ENCODE measurements at regions not wholly inside any gene's neighbourhood (a gene's known extent, or its start where the extent isn't known, plus 50 kb on each side); places are given as distances from the start of the nearest gene placed in this dataset.

DNA sequence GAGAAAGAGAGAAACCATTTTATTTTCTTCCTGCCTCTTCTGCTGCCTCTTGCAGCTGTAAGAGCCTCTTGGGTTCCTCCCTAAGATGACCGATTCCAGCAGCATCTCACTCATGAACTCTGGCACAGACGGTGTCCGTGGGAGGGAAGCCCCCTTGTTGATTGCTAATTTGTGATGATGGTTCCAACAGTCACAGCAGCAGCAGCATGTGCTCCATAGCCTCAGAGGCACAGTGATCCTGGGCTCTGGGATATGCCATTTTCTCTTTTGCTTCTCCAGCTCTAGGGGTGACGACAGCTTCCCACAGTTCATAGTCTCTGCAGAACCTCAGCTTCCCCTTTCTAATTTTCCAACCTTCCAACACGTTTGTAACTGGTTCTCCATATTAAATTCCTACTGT lies 324.2 kb upstream of the HS6ST1 start:
- dilution Hi-C loops (cut with MboI; ENCODE audit: extremely low pct_ligation_motif_present, low sequenced_read_pairs) = no loop called here

GRCh38 chr2:128643221-128644065 lies 324.8 kb upstream of the HS6ST1 start:
- Histone ChIP-seq H3K27me3 (ENCODE audit: control insufficient read depth, extremely low read depth, insufficient read depth, low read length) (no peaks in the 10 kb centered on the region), H3K9me1 (ENCODE audit: control insufficient read depth, extremely low read depth, insufficient read depth, low read length) (no peaks in the 10 kb centered on the region), H3K4me3 (ENCODE audit: control insufficient read depth in 2 of 3, extremely low read depth in 1 of 3, insufficient read depth in 2 of 3, low read depth in 1 of 3, low read length in 3 of 3) (no peak overlapping the region), H3K4me2 (ENCODE audit: control insufficient read depth, extremely low read depth, insufficient read depth, low read depth, low read length) (no peak overlapping the region), H4K20me1 (ENCODE audit: control insufficient read depth, extremely low read depth, insufficient read depth, low read length) (no peaks in the 10 kb centered on the region), H2AFZ (ENCODE audit: control insufficient read depth, low read length) (no peak overlapping the region), H3K27ac (ENCODE audit: control insufficient read depth, insufficient read depth, low read length) (no peak overlapping the region), H3K36me3 (ENCODE audit: control insufficient read depth in 2 of 2, extremely low read depth in 1 of 2, insufficient read depth in 2 of 2, low read length in 2 of 2) (no peaks in the 10 kb centered on the region), H3K9me3 (ENCODE audit: control insufficient read depth, low read depth, low read length) (no peaks in the 10 kb centered on the region), H3K9ac (ENCODE audit: control insufficient read depth, extremely low read depth, insufficient read depth, low read length) (no peak overlapping the region), H3K79me2 (ENCODE audit: control insufficient read depth, insufficient read depth, low read length) (no peaks in the 10 kb centered on the region), H3K4me1 (ENCODE audit: control insufficient read depth, extremely low read depth, insufficient read depth, low read length) (no peaks in the 10 kb centered on the region)
- dilution Hi-C loops (cut with MboI; ENCODE audit: extremely low pct_ligation_motif_present, low sequenced_read_pairs) = no loop called here
- TF ChIP-seq EZH2 (IDR thresholded peaks at IDR 0.05; ENCODE audit: low read length) = no peak
- TF ChIP-seq, protein P1, sequence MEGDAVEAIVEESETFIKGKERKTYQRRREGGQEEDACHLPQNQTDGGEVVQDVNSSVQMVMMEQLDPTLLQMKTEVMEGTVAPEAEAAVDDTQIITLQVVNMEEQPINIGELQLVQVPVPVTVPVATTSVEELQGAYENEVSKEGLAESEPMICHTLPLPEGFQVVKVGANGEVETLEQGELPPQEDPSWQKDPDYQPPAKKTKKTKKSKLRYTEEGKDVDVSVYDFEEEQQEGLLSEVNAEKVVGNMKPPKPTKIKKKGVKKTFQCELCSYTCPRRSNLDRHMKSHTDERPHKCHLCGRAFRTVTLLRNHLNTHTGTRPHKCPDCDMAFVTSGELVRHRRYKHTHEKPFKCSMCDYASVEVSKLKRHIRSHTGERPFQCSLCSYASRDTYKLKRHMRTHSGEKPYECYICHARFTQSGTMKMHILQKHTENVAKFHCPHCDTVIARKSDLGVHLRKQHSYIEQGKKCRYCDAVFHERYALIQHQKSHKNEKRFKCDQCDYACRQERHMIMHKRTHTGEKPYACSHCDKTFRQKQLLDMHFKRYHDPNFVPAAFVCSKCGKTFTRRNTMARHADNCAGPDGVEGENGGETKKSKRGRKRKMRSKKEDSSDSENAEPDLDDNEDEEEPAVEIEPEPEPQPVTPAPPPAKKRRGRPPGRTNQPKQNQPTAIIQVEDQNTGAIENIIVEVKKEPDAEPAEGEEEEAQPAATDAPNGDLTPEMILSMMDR (optimal IDR thresholded peaks at IDR 0.05 in 1 of 3, IDR thresholded peaks at IDR 0.05 in 1 of 3, conservative IDR thresholded peaks at IDR 0.05 in 1 of 3; ENCODE audit: extremely low read depth in 1 of 3, insufficient read depth in 2 of 3, low read length in 3 of 3) = no peak
- FAIRE-seq (no peak), DNase-seq (ENCODE audit: low read depth, low spot score) (no peak)

More for the DNA sequence above, 324.2 kb upstream of the HS6ST1 start:
- no peaks in the 10 kb centered on the region for H4K20me1 ChIP-seq (ENCODE audit: control insufficient read depth, extremely low read depth, insufficient read depth, low read length)
- no peaks in the 10 kb centered on the region for H3K4me1 ChIP-seq (ENCODE audit: control insufficient read depth, extremely low read depth, insufficient read depth, low read length)
- H3K4me2 ChIP-seq (ENCODE audit: control insufficient read depth, extremely low read depth, insufficient read depth, low read depth, low read length) = no peak overlapping the region
- no peaks in the 10 kb centered on the region for H3K36me3 ChIP-seq (ENCODE audit: control insufficient read depth in 2 of 2, extremely low read depth in 1 of 2, insufficient read depth in 2 of 2, low read length in 2 of 2)
- no peaks in the 10 kb centered on the region for H3K9me3 ChIP-seq (ENCODE audit: control insufficient read depth, low read depth, low read length)
- no peak overlapping the region for H3K27ac ChIP-seq (ENCODE audit: control insufficient read depth, insufficient read depth, low read length)
- no peaks in the 10 kb centered on the region for H3K9me1 ChIP-seq (ENCODE audit: control insufficient read depth, extremely low read depth, insufficient read depth, low read length)
- no peak overlapping the region for H3K4me3 ChIP-seq (ENCODE audit: control insufficient read depth in 2 of 3, extremely low read depth in 1 of 3, insufficient read depth in 2 of 3, low read depth in 1 of 3, low read length in 3 of 3)
- H2AFZ ChIP-seq (ENCODE audit: control insufficient read depth, low read length) = no peak overlapping the region
- no peaks in the 10 kb centered on the region for H3K27me3 ChIP-seq (ENCODE audit: control insufficient read depth, extremely low read depth, insufficient read depth, low read length)
- no peak overlapping the region for H3K9ac ChIP-seq (ENCODE audit: control insufficient read depth, extremely low read depth, insufficient read depth, low read length)
- FAIRE-seq = no peak
- TF ChIP-seq, protein P1 (optimal IDR thresholded peaks at IDR 0.05 in 1 of 3, IDR thresholded peaks at IDR 0.05 in 1 of 3, conservative IDR thresholded peaks at IDR 0.05 in 1 of 3; ENCODE audit: extremely low read depth in 1 of 3, insufficient read depth in 2 of 3, low read length in 3 of 3) = no peak
- TF ChIP-seq EZH2 (IDR thresholded peaks at IDR 0.05; ENCODE audit: low read length) = no peak
- no peak for DNase-seq (ENCODE audit: low read depth, low spot score)
- no peaks in the 10 kb centered on the region for H3K79me2 ChIP-seq (ENCODE audit: control insufficient read depth, insufficient read depth, low read length)
